ENCODE measurements at regions not wholly inside any gene's neighbourhood (a gene's known extent, or its start where the extent isn't known, plus 50 kb on each side); places are given as distances from the start of the nearest gene placed in this dataset.

GRCh38 chr5:72018143-72018803 is 89.0 kb upstream of the MAP1B start:
- Histone ChIP-seq H3K4me1 (ENCODE audit: control insufficient read depth in 5 of 5, insufficient read depth in 5 of 5, low read length in 5 of 5) (peaks cover 0 to 9% (median 5%) of the 10 kb centered on the region in 5 donors), H3K4me3 (ENCODE audit: low read depth in 1 of 5, low read length in 5 of 5) (no peak overlapping the region), H3K9me3 (ENCODE audit: control insufficient read depth in 5 of 5, low read length in 5 of 5) (peaks cover 0 to 5% (median 0%) of the 10 kb centered on the region in 5 donors), H3K27ac (ENCODE audit: low read depth, low read length) (no peak overlapping the region), H3K9ac (ENCODE audit: low read length in 5 of 5) (no peak overlapping the region), H3K36me3 (ENCODE audit: control insufficient read depth in 5 of 5, insufficient read depth in 5 of 5, low read length in 5 of 5) (no peaks in the 10 kb centered on the region), H3K27me3 (ENCODE audit: control insufficient read depth in 5 of 5, insufficient read depth in 4 of 5, low read length in 5 of 5) (peaks cover 0 to 5% (median 0%) of the 10 kb centered on the region in 5 donors)

- H3K27me3 ChIP-seq (ENCODE audit: control insufficient read depth in 5 of 5, insufficient read depth in 4 of 5, low read length in 5 of 5) = no peaks in the 10 kb centered on the region
- H3K4me3 ChIP-seq (ENCODE audit: low read depth in 1 of 5, low read length in 5 of 5) = no peak overlapping the region
- H3K4me1 ChIP-seq (ENCODE audit: control insufficient read depth in 5 of 5, insufficient read depth in 5 of 5, low read length in 5 of 5) = peaks cover 0 to 4% (median 0%) of the 10 kb centered on the region in 5 donors
- no peaks in the 10 kb centered on the region for H3K36me3 ChIP-seq (ENCODE audit: control insufficient read depth in 5 of 5, insufficient read depth in 5 of 5, low read length in 5 of 5)
- no peak overlapping the region for H3K27ac ChIP-seq (ENCODE audit: low read depth, low read length)
- H3K9me3 ChIP-seq (ENCODE audit: control insufficient read depth in 5 of 5, low read length in 5 of 5) = peaks cover 0 to 5% (median 3%) of the 10 kb centered on the region in 5 donors
- no peak overlapping the region for H3K9ac ChIP-seq (ENCODE audit: low read length in 5 of 5)
Observed at GRCh38 chr5:72020161-72020983, 86.9 kb upstream of the MAP1B start.

- Histone ChIP-seq H3K27me3 (ENCODE audit: control insufficient read depth in 5 of 5, insufficient read depth in 4 of 5, low read length in 5 of 5) (no peaks in the 10 kb centered on the region), H3K36me3 (ENCODE audit: control insufficient read depth in 5 of 5, insufficient read depth in 5 of 5, low read length in 5 of 5) (no peaks in the 10 kb centered on the region), H3K9me3 (ENCODE audit: control insufficient read depth in 5 of 5, low read length in 5 of 5) (peaks cover 0 to 5% (median 3%) of the 10 kb centered on the region in 5 donors), H3K4me1 (ENCODE audit: control insufficient read depth in 5 of 5, insufficient read depth in 5 of 5, low read length in 5 of 5) (peaks cover 0 to 4% (median 0%) of the 10 kb centered on the region in 5 donors), H3K4me3 (ENCODE audit: low read depth in 1 of 5, low read length in 5 of 5) (no peak overlapping the region), H3K27ac (ENCODE audit: low read depth, low read length) (no peak overlapping the region), H3K9ac (ENCODE audit: low read length in 5 of 5) (no peak overlapping the region)
Observed at GRCh38 chr5:72021651-72022357, 85.5 kb upstream of the MAP1B start.

GRCh38 chr5:72028382-72028781 is 78.9 kb upstream of the MAP1B start:
- Histone ChIP-seq H3K9ac (ENCODE audit: low read length in 5 of 5) (no peak overlapping the region), H3K27ac (ENCODE audit: low read depth, low read length) (no peak overlapping the region), H3K4me3 (ENCODE audit: low read depth in 1 of 5, low read length in 5 of 5) (no peak overlapping the region), H3K4me1 (ENCODE audit: control insufficient read depth in 5 of 5, insufficient read depth in 5 of 5, low read length in 5 of 5) (no peaks in the 10 kb centered on the region), H3K36me3 (ENCODE audit: control insufficient read depth in 5 of 5, insufficient read depth in 5 of 5, low read length in 5 of 5) (no peaks in the 10 kb centered on the region), H3K9me3 (ENCODE audit: control insufficient read depth in 5 of 5, low read length in 5 of 5) (peaks cover 0 to 4% (median 0%) of the 10 kb centered on the region in 5 donors), H3K27me3 (ENCODE audit: control insufficient read depth in 5 of 5, insufficient read depth in 4 of 5, low read length in 5 of 5) (no peaks in the 10 kb centered on the region)

- Histone ChIP-seq H3K36me3 (ENCODE audit: control insufficient read depth in 5 of 5, insufficient read depth in 5 of 5, low read length in 5 of 5) (no peaks in the 10 kb centered on the region), H3K27ac (ENCODE audit: low read depth, low read length) (no peak overlapping the region), H3K9me3 (ENCODE audit: control insufficient read depth in 5 of 5, low read length in 5 of 5) (no peaks in the 10 kb centered on the region), H3K4me1 (ENCODE audit: control insufficient read depth in 5 of 5, insufficient read depth in 5 of 5, low read length in 5 of 5) (no peaks in the 10 kb centered on the region), H3K9ac (ENCODE audit: low read length in 5 of 5) (no peak overlapping the region), H3K27me3 (ENCODE audit: control insufficient read depth in 5 of 5, insufficient read depth in 4 of 5, low read length in 5 of 5) (no peaks in the 10 kb centered on the region), H3K4me3 (ENCODE audit: low read depth in 1 of 5, low read length in 5 of 5) (no peak overlapping the region)
Observed at GRCh38 chr5:72030237-72030636, 77.0 kb upstream of the MAP1B start.

- no peaks in the 10 kb centered on the region for H3K4me1 ChIP-seq (ENCODE audit: control insufficient read depth in 5 of 5, insufficient read depth in 5 of 5, low read length in 5 of 5)
Observed at GRCh38 chr5:72032788-72033187, 74.5 kb upstream of the MAP1B start.

GRCh38 chr5:72034770-72035169 is 72.5 kb upstream of the MAP1B start:
- Histone ChIP-seq H3K4me1 (ENCODE audit: control insufficient read depth in 5 of 5, insufficient read depth in 5 of 5, low read length in 5 of 5) (no peaks in the 10 kb centered on the region), H3K9me3 (ENCODE audit: control insufficient read depth in 5 of 5, low read length in 5 of 5) (no peaks in the 10 kb centered on the region), H3K36me3 (ENCODE audit: control insufficient read depth in 5 of 5, insufficient read depth in 5 of 5, low read length in 5 of 5) (no peaks in the 10 kb centered on the region), H3K27me3 (ENCODE audit: control insufficient read depth in 5 of 5, insufficient read depth in 4 of 5, low read length in 5 of 5) (no peaks in the 10 kb centered on the region), H3K4me3 (ENCODE audit: low read depth in 1 of 5, low read length in 5 of 5) (no peak overlapping the region), H3K9ac (ENCODE audit: low read length in 5 of 5) (no peak overlapping the region), H3K27ac (ENCODE audit: low read depth, low read length) (no peak overlapping the region)

More at GRCh38 chr5:72032788-72033187, 74.5 kb upstream of the MAP1B start:
- H3K27me3 ChIP-seq (ENCODE audit: control insufficient read depth in 5 of 5, insufficient read depth in 4 of 5, low read length in 5 of 5) = no peaks in the 10 kb centered on the region
- H3K9ac ChIP-seq (ENCODE audit: low read length in 5 of 5) = no peak overlapping the region
- no peak overlapping the region for H3K27ac ChIP-seq (ENCODE audit: low read depth, low read length)
- no peaks in the 10 kb centered on the region for H3K9me3 ChIP-seq (ENCODE audit: control insufficient read depth in 5 of 5, low read length in 5 of 5)
- no peaks in the 10 kb centered on the region for H3K36me3 ChIP-seq (ENCODE audit: control insufficient read depth in 5 of 5, insufficient read depth in 5 of 5, low read length in 5 of 5)
- no peak overlapping the region for H3K4me3 ChIP-seq (ENCODE audit: low read depth in 1 of 5, low read length in 5 of 5)

GRCh38 chr5:72035831-72036230 is 71.4 kb upstream of the MAP1B start:
- no peaks in the 10 kb centered on the region for H3K9me3 ChIP-seq (ENCODE audit: control insufficient read depth in 5 of 5, low read length in 5 of 5)
- no peaks in the 10 kb centered on the region for H3K36me3 ChIP-seq (ENCODE audit: control insufficient read depth in 5 of 5, insufficient read depth in 5 of 5, low read length in 5 of 5)
- H3K9ac ChIP-seq (ENCODE audit: low read length in 5 of 5) = no peak overlapping the region
- no peak overlapping the region for H3K4me3 ChIP-seq (ENCODE audit: low read depth in 1 of 5, low read length in 5 of 5)
- H3K27me3 ChIP-seq (ENCODE audit: control insufficient read depth in 5 of 5, insufficient read depth in 4 of 5, low read length in 5 of 5) = no peaks in the 10 kb centered on the region
- no peaks in the 10 kb centered on the region for H3K4me1 ChIP-seq (ENCODE audit: control insufficient read depth in 5 of 5, insufficient read depth in 5 of 5, low read length in 5 of 5)
- no peak overlapping the region for H3K27ac ChIP-seq (ENCODE audit: low read depth, low read length)

- Histone ChIP-seq H3K27ac (ENCODE audit: low read depth, low read length) (no peak overlapping the region), H3K4me3 (ENCODE audit: low read depth in 1 of 5, low read length in 5 of 5) (no peak overlapping the region), H3K9me3 (ENCODE audit: control insufficient read depth in 5 of 5, low read length in 5 of 5) (no peaks in the 10 kb centered on the region), H3K9ac (ENCODE audit: low read length in 5 of 5) (no peak overlapping the region), H3K36me3 (ENCODE audit: control insufficient read depth in 5 of 5, insufficient read depth in 5 of 5, low read length in 5 of 5) (no peaks in the 10 kb centered on the region), H3K4me1 (ENCODE audit: control insufficient read depth in 5 of 5, insufficient read depth in 5 of 5, low read length in 5 of 5) (no peaks in the 10 kb centered on the region), H3K27me3 (ENCODE audit: control insufficient read depth in 5 of 5, insufficient read depth in 4 of 5, low read length in 5 of 5) (no peaks in the 10 kb centered on the region)
Observed at GRCh38 chr5:72036951-72037350, 70.3 kb upstream of the MAP1B start.

- Histone ChIP-seq H3K9ac (ENCODE audit: low read length in 5 of 5) (no peak overlapping the region), H3K27ac (ENCODE audit: low read depth, low read length) (no peak overlapping the region), H3K4me3 (ENCODE audit: low read depth in 1 of 5, low read length in 5 of 5) (no peak overlapping the region), H3K4me1 (ENCODE audit: control insufficient read depth in 5 of 5, insufficient read depth in 5 of 5, low read length in 5 of 5) (no peaks in the 10 kb centered on the region), H3K9me3 (ENCODE audit: control insufficient read depth in 5 of 5, low read length in 5 of 5) (no peaks in the 10 kb centered on the region), H3K36me3 (ENCODE audit: control insufficient read depth in 5 of 5, insufficient read depth in 5 of 5, low read length in 5 of 5) (no peaks in the 10 kb centered on the region), H3K27me3 (ENCODE audit: control insufficient read depth in 5 of 5, insufficient read depth in 4 of 5, low read length in 5 of 5) (no peaks in the 10 kb centered on the region)
Observed at GRCh38 chr5:72040513-72040912, 66.8 kb upstream of the MAP1B start.

Measured in subcutaneous abdominal adipose tissue (tissue), 5 donors.